Dermis blood vessel endothelial cell (primary cell): ENCODE measurements at regions not wholly inside any gene's neighbourhood (a gene's known extent, or its start where the extent isn't known, plus 50 kb on each side); places are given as distances from the start of the nearest gene placed in this dataset.
"Not testable (repeated sequence)": the region's sequence is repeated elsewhere in the genome, so short reads cannot be mapped to it uniquely, and the experiment has no call there.

Experiments used
- DNase-seq: peaks from one replicate; pipeline ENCODE4 v3.0.0; 2010

DNA sequence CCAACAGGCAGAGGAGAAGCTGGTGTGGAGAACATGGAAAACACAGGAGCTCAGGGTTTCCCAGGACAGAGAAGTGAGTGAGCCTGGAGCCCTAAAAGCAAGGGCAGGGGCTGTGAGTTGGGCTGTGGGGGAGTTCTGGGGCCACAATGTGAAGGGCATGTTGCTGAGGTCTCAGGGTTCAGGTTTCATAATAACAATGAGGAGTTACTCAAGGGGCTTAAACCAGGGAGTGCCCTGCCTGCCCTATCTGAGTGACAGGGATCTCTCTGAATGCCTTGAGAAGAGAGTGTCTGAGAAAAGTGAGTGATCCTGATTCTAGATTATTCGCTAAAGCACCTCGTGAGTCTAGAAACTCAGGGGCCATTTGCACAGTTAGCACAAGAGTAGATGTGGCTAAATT is 129.6 kb downstream of the VPREB1 start:
- DNase-seq, result no peak

DNA sequence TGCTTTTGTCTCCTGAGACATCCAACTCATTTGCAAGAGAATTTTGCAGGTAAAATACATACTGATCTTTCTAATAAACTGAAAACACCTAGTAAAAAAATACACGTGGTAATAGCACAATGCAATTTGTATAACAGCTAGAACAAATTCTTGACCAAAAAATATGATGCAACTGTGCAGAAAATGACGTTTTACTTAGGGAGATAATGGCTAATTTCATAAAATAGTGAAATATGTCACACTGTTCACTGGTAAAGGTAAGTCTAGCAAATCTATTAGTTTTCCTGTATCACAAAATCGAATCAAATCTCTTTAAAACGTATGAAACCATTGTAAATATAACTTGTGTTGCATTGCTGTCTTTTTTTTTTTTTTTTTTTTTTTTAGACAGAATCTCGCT is 130.0 kb downstream of the VPREB1 start:
- DNase-seq, result no peak

DNA sequence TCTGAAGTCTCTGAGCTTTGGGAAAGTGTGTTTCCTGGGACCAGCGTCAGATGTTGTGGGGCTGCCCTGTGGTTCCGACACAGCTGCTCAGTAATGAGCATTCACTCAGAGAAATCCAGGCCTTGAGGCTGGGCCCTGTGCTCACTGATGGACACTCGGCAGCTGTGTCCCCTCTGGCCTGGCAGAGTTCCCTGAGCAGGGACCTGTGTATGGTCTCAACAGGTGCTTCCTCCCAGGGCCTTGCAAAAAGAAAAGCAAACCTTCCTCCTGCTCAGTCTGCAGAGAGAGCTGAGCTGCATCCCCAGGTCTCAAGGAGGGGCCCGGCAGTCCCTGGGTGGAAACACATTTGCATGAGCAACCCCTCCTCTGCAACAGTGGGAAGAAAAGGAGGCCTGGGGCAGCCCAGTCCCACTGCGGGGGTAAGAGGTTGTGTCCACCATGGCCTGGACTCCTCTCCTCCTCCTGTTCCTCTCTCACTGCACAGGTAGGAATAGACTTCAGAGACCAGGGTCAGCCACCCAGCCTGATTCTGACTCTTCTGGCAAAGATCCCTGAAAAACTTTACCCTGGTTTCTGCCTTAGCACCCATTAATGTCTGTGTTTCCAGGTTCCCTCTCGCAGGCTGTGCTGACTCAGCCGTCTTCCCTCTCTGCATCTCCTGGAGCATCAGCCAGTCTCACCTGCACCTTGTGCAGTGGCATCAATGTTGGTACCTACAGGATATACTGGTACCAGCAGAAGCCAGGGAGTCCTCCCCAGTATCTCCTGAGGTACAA is 131.2 kb downstream of the VPREB1 start:
- no peak for DNase-seq

DNA sequence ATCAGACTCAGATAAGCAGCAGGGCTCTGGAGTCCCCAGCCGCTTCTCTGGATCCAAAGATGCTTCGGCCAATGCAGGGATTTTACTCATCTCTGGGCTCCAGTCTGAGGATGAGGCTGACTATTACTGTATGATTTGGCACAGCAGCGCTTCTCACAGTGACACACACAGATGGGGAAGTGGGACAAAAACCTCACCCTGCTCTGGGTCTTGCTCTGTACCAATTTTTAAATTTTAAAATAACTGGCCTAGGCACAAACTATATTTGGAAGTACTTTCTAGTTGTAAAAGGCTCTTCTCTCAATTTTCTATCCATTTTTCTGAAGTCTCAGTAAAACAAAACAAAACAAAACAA is 131.7 kb downstream of the VPREB1 start:
- no peak for DNase-seq

DNA sequence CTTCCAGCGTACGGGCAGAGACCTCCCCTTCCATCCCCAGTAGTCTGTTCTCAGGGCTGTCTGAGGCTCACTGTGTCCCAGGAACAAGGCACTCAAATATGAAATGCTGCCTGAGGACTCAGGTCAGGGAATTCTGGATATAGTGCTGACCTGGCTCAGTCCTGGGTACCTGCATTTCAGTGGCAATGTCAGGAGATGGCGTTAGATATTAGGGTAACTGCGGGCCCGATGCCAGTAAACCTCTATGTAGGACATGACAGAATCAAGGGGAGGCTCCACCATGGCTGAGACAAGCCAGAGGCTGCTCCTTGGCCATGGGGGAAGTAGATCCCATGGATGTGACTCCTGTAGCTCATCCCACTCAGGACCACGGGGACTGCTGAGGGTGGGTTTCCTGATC is 131.7 kb downstream of the ZNF280B start:
- DNase-seq, result not testable (repeated sequence)

DNA sequence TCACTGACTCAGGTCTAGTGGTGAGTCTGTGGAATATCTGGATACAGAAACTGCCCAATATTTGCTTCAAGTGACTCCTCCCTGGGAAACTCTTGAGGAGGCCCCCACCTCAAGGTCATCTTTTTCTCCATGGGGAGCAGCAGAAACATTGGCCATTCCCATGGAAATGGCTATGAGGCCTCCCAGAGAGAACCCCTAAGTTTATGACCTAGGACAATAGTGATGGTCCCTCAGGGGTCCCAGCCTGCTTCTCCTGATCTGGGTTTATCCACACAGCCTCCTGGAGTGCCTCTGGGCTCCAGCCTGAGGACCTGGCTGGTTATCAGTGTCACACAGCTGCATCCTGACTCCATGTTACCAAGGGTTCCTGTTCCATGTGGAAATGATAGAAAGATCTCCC is 131.2 kb downstream of the ZNF280B start:
- DNase-seq, result no peak

DNA sequence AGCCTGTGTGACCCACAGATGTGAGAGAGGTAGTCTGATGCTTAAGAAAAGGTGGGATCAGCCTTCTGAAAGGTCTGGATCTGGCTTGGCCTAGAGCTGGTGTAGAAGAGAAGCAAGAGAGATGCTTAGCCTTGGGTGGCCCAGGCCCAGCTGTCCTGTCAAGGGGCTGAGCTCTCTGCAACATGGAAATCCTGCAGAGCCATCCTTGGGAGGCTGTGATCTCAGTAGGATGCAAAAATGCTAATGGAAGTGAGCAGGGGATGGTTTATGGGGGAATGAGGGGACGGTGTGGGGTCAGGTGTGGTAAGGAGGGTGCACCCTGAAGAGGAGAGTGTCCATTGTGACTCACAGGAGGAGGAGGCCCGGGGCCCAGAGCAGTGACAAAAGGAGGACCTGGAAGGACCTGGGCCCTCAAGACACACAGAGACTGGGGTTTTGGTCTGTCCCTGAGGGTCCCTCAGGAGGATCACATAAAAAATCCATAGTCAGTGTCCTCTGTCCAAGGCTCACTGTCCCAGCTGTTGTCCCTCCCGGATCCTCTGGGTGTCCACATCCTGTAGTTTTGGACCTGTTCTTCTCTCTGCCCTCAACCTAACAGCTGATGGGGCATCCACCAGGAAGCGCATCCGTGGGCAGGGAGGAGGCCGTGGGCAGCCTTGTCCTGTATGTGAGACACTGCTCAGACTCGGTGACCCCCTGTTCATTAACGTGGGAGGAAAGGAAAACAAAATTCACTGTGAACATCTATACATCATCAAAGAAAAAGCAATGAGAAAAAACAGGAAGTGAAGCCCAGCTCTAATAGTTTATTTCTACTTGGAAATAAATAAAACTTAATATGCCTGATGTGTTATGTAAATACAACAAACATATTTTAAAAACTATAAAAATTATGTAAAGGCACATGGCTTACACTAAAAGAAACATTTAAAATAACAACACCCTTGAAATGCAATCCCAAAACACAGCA is 129.8 kb downstream of the ZNF280B start:
- no peak for DNase-seq

DNA sequence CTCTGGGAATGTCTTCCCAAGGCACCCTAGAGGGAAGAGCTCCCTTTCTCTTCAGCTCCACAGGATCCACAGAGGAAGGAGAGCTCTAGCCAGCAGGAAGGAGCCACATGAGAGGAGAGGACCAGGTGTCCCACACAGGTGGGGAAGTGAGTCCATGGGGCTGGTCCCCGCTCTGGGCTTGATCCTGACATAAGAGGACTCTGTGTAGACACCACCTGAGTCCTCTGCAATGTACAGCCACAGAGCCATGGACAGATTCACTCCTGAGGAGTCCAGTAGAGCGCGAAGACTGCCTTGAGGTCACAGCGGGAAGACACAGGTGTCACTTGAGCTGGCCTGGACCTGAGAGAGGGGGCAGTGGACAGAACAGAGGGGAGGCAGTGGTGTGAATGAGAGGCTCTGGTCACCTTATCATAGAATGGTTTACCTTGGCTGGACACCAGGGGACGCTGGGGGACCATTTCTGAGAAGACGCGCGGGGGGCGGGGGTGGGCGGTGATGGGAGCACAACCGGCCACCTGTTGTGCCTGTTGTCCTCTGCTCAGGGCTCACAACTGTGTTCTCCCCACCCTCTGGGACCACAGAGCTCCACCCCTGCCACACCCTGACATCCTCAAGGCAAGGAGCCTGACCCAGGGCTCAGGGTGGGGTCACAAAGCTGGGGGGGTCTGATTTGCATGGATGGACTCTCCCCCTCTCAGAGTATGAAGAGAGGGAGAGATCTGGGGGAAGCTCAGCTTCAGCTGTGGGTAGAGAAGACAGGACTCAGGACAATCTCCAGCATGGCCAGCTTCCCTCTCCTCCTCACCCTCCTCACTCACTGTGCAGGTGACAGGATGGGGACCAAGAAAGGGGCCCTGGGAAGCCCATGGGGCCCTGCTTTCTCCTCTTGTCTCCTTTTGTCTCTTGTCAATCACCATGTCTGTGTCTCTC is 128.2 kb downstream of the ZNF280B start:
- DNase-seq, result no peak

DNA sequence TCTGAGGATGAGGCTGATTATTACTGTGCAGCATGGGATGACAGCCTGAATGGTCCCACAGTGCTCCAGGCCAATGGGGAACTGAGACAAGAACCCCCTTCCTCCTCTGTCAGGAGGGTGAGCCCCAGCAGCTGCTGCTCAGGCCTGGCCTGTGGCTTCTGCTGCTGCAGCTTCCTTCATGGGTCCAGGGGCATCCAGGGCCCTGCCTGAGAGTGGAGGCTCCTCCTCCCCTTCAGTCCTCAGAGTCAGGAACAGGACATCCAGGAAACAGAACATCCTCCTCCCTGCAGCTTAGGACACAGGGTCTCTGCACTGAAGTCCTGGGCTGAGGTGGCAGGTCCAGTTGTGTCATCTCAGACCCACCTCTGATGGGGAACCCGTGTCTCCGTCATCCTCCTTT is 127.2 kb downstream of the ZNF280B start:
- DNase-seq, result not testable (repeated sequence)

DNA sequence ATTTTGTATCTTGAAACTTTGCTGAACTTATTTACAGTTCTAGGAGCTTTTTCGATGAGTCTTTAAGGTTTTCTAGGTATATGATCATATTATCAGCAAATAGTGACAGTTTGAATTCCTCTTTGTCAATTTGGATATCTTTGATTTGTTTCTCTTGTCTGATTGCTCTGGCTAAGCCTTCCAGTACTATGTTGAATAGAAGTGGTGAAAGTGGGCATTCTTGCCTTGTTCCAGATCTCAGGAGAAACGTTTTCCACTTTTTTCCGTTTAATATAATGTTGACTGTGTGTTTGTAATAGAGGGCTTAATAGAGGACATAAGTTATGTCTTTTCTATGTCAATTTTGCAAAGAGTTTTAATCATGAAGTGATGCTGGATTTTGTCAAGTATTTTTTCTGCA is 124.3 kb downstream of the ZNF280B start:
- DNase-seq, result no peak

DNA sequence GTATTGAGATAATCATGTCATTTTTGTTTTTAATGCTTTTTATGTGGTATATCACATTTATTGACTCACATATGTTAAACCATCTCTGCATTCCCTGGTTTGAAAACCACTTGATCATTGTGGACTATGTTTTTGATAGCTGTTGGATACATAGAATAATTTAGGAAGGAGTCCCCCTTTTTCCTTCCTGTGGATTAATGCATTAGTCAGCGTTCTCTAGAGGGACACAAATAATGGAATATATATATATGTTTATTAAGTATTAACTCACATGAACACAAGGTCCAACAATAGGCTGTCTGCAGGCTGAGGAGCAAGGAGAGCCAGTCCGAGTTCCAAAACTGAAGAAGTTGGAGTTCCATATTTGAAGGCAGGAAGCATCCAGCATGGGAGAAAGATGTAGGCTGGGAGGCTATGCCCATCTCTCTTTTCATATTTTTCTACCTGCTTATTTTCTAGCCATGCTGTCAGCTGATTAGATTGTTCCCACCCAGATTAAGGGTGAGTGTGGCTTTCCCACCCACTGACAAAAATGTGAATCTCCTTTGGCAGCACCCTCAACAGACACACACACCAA is 123.8 kb downstream of the ZNF280B start:
- no peak for DNase-seq

DNA sequence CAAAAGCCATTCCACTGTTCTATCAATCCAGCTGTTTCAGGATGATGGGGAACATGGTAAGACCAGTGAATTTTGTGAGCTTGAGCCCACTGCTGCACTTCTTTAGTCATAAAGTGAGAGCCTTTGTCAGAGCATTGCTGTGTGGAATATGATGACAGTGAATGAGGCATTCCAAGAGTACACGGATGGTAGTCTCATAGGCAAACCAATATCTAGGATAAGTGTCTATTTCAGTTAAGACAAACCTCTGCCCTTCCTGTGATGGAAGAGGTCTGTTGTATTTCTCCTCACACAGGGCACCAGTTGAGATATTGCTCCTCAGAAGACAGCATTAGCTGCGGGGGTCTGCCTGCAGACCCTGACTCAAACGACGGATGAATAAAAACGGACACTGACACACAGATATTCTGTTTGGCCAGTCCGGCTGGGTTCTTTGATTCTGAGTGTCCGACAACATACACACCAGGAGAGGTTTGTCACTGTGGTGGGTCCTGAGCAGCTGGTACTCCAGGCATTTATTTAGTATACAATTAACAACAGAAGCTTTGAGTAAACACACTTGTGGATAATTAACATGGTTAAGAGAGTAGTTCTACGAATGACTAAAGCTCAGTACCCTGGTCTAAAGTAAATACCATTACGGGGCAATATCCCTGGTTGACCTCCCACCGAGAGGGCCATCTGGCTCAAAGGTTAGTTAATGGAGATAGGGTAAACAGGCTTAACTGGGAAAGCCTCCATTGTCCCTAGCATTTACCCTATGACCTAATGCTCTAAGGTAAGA is 121.7 kb downstream of the ZNF280B start:
- DNase-seq, result no peak

DNA sequence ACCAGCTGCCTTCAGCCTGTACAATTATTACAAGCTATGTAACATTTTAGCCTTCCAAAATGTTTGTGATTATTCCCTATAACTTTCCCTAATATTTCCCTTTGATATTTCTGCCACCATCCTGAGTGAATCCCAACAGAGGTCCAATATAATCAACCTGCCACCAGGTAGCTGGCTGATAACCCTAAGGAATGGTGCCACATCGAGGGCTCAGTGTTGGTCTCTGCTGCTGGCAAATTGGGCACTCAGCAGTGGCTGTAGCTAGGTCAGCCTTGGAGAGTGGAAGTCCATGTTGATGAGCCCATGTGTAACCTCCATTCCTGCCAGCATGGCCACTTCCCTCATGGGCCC is 121.2 kb downstream of the ZNF280B start:
- no peak for DNase-seq

DNA sequence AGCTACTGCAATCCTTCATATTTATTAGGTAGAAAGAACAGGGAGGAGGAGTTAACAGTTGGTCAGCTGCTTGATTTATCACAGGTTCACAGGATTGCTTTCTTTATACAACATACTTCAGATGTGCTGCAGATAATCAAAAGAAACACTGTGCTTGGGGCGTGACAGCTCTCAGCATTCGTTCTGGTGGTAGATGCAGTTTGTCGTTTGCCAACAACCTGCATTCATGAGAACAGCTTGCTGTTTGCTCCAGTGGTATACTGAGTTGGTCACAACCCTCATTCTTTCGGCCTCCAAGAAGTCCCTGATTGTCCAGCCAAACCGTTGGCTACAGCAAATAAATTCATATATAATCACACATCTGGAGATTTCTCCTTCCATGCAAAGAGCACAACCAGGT is 120.5 kb downstream of the ZNF280B start:
- DNase-seq, result no peak

DNA sequence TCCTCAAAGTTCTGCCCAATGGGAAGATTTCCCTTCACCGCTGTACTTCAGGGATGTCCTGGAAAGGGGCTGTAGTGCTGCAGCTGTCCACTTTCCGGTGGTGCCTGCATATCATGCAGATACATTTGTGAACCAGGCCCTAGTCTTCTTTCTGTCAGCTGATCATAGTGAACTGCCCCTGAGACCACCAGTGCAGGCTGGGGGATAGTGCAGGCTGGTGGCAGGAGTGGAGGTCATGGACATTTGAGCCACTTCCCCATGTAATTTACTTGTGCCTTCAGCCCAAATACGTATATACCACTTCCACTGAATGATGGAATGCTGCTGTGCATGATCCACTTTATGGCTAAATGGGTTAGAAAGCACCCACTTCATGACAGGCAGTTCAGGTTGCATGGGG is 120.0 kb downstream of the ZNF280B start:
- no peak for DNase-seq

DNA sequence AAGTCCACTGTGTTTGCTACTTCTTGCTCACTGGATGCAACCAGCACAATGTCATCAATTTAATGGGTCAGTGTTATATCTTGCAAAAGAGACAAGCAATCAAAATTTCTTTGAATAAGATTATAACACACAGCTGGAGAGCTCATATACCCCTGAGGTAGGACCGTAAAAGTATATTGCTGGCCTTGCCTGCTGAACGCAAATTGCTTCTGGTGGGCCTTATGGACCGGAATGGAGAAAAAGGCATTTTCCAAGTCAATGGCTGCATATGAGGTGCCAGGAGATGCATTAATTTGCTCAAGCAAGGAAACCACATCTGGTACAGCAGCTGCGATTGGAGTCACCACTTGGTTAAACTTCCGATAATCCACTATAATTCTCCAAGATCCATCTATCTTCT is 119.1 kb downstream of the ZNF280B start:
- DNase-seq, result no peak

DNA sequence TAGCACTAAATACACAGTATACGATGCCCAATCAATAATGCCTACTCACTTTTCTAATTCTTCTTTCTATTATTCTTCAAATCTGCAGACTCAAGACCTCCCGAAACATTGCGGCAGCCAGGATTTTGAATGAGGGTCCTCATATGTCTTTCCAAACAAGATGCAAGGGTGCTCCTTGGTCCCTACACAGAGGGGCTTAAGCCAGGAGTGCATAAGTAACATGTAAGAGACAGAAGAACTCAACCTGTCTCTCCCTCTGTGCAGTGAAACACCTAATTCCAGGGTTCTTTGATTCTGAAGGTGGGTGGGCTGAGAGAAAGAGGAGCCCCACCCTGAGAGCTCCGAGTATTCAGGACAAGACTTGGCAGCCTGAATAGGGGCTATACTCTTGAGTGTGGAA is 117.6 kb downstream of the ZNF280B start:
- DNase-seq, result no peak

DNA sequence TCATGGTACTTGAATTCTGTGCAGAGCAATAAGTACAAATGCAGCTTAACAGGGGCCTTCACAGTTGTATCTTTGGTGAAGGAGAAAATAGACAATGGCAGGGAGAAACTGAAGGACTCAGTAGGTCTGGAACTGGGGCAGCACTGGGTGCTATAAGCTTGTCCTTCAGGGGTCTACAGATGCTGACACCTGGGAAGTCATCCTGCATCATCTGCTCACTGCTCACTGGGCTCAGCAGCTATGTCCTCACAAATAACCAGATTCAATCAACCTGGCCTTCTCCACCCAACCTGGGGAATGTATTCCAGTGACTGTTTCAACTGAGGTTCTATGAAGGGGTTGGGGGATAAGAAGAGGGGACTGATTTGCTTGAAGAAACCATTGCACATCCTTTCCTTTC is 117.0 kb downstream of the ZNF280B start:
- no peak for DNase-seq

DNA sequence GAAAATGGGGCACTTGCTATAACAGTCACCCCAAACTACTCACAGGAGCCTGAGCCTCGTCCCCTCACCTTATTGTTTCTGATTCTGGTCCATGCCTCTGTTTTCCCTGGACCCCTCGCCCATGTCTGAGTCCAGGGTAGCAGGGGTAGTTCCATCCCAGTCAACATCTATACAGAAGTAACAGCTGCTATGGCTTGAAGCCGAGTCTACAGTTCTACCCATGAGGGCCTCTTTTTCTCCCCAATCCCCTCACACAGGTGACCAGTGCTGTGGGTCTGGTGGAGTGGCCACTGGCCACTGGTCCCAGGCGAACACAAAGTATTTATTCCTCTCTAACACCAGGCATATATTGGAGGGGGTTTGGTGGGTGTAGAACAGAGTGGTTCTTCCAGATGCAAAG is 116.4 kb downstream of the ZNF280B start:
- no peak for DNase-seq

DNA sequence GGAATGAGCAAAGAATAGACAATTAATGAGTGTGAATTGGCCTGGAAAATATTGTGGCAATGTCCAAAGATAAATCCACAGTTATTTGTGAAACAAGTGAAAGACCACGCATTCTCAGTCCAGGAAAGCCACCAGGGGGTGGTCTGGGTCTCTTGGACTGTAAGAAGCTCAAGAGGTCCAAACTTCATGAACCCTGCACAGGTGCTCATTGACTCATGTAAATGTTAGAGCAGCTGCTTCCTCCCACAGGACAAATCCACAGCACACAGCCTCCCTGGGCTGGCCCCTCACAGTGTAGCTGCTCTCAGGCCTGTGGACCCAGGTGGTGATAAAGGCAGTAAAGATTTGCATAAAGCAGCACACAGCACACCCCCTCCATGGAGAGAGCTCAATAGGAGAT is 114.0 kb downstream of the ZNF280B start:
- DNase-seq, result no peak

DNA sequence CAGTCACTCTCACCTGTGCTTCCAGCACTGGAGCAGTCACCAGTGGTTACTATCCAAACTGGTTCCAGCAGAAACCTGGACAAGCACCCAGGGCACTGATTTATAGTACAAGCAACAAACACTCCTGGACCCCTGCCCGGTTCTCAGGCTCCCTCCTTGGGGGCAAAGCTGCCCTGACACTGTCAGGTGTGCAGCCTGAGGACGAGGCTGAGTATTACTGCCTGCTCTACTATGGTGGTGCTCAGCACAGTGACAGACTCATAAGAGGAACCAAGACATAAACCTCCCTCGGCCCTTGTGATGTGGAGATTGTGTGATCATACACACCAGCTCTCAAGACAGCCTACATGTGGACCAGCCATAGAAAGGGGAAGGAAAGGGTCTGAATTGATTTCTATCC is 113.3 kb downstream of the ZNF280B start:
- DNase-seq, result no peak

DNA sequence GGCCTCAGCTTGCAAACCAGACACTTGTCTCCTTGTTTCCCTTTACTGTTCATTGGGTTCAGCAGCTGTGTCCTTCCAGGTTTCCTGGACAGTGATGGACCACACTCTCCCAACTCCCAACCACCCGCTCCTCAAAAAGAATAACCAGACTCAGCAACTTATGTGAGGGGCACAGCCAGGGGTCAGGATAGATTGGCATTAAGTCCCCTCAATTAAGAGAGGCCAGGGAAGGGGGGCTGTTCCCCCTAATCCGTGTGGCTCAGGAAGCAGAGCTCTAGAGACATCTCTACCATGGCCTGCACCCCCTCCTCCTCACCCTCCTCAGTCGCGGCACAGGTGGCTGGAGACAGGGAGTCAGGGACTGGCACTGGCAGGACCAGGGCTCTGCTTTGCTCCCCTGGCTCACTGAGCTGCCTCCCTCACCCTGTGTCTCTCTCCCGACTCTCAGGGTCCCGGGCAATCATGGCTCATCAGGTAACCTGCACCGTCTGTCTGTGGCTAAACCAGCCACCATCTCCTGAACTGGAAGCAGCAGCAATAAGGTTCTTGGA is 111.7 kb downstream of the ZNF280B start:
- DNase-seq, result no peak
